ENCODE measurements at regions not wholly inside any gene's neighbourhood (a gene's known extent, or its start where the extent isn't known, plus 50 kb on each side); places are given as distances from the start of the nearest gene placed in this dataset.
"Not testable (repeated sequence)": the region's sequence is repeated elsewhere in the genome, so short reads cannot be mapped to it uniquely, and the experiment has no call there.

- DNase-seq, result no peak
Measured at GRCh38 chr20:22052025-22052650, 346.7 kb downstream of the PAX1 start.

GRCh38 chr20:22045956-22046507 is 340.6 kb downstream of the PAX1 start:
- DNase-seq, result not testable (repeated sequence)

- no peak for DNase-seq
Measured at GRCh38 chr20:22027423-22027822, 322.0 kb downstream of the PAX1 start.

GRCh38 chr20:22020201-22020600 is 314.7 kb downstream of the PAX1 start:
- DNase-seq, result no peak

GRCh38 chr20:22008456-22008855 is 303.0 kb downstream of the PAX1 start:
- no peak for DNase-seq

GRCh38 chr20:22006306-22006705 is 300.8 kb downstream of the PAX1 start:
- DNase-seq, result no peak

- DNase-seq, result no peak
Measured at GRCh38 chr20:22005535-22005934, 300.1 kb downstream of the PAX1 start.

- no peak for DNase-seq
Measured at GRCh38 chr20:22004946-22005345, 299.5 kb downstream of the PAX1 start.

GRCh38 chr20:22003680-22004079 is 298.2 kb downstream of the PAX1 start:
- DNase-seq, result no peak

- no peak for DNase-seq
Measured at GRCh38 chr20:22001886-22002285, 296.4 kb downstream of the PAX1 start.

- no peak for DNase-seq
Measured at GRCh38 chr20:21995461-21995860, 290.0 kb downstream of the PAX1 start.

- no peak for DNase-seq
Measured at GRCh38 chr20:21994203-21994602, 288.7 kb downstream of the PAX1 start.

- DNase-seq, result no peak
Measured at GRCh38 chr20:21982559-21982958, 277.1 kb downstream of the PAX1 start.

GRCh38 chr20:21981597-21982344 is 276.3 kb downstream of the PAX1 start:
- no peak for DNase-seq

GRCh38 chr20:21981179-21981578 is 275.7 kb downstream of the PAX1 start:
- no peak for DNase-seq

- DNase-seq, result no peak
Measured at GRCh38 chr20:21971436-21971835, 266.0 kb downstream of the PAX1 start.

GRCh38 chr20:21968486-21968885 is 263.0 kb downstream of the PAX1 start:
- no peak for DNase-seq

- no peak for DNase-seq
Measured at GRCh38 chr20:21967481-21967880, 262.0 kb downstream of the PAX1 start.

GRCh38 chr20:21956591-21956990 is 251.1 kb downstream of the PAX1 start:
- no peak for DNase-seq

- DNase-seq, result no peak
Measured at GRCh38 chr20:21947406-21947805, 241.9 kb downstream of the PAX1 start.

GRCh38 chr20:21944227-21944626 is 238.8 kb downstream of the PAX1 start:
- DNase-seq, result no peak

GRCh38 chr20:21941941-21942805 is 236.7 kb downstream of the PAX1 start:
- DNase-seq, result no peak

GRCh38 chr20:21936720-21937380 is 231.4 kb downstream of the PAX1 start:
- DNase-seq, result no peak

All from NCI-H446 treated with DMSO at 0.1 percent for 48 hours (cell line).